Right atrium auricular region (tissue), 2 donors: ENCODE measurements at regions not wholly inside any gene's neighbourhood (a gene's known extent, or its start where the extent isn't known, plus 50 kb on each side); places are given as distances from the start of the nearest gene placed in this dataset.

Experiments used
- DNase-seq: peaks from one replicate; pipeline ENCODE4 v3.0.0-alpha.2; 2019; ENCODE audit warnings: low spot score
- H3K27ac ChIP-seq, 2 donors: fragments of 200-600 bp; sonication (generic); 1 replicate in 1 of 2; 2 replicates in 1 of 2; pipeline ENCODE4 v1.5.1; 2016 to 2019
- H3K27me3 ChIP-seq, 2 donors: fragments of 200-600 bp; sonication (generic); one replicate each; pipeline versions ENCODE4 v1.5.1 to v1.6.0; 2017 to 2019
- H3K36me3 ChIP-seq: fragments of 200-600 bp; sonication (generic); one replicate; pipeline ENCODE4 v1.5.1; 2016
- H3K4me1 ChIP-seq, 2 donors: fragments of 200-600 bp; sonication (generic); one replicate each; pipeline versions ENCODE4 v1.5.1 to v1.6.0; 2017 to 2019
- H3K4me3 ChIP-seq, 2 donors: fragments of 200-600 bp; sonication (generic); 1 replicate in 1 of 2; 2 replicates in 1 of 2; pipeline ENCODE4 v1.5.1; 2017 to 2019; ENCODE audit warnings: mild to moderate bottlenecking in 1 of 2, moderate library complexity in 1 of 2
- H3K9me3 ChIP-seq, 2 donors: fragments of 200-600 bp; sonication (generic); one replicate each; pipeline ENCODE4 v1.5.1; 2019
- TF ChIP-seq, protein P1 (sequence below), 2 donors: fragments of 200-600 bp; sonication (generic); IDR thresholded peaks; one replicate each; pipeline ENCODE4 v1.5.1; 2019; ENCODE audit warnings: antibody characterized with exemption in 2 of 2

DNA sequence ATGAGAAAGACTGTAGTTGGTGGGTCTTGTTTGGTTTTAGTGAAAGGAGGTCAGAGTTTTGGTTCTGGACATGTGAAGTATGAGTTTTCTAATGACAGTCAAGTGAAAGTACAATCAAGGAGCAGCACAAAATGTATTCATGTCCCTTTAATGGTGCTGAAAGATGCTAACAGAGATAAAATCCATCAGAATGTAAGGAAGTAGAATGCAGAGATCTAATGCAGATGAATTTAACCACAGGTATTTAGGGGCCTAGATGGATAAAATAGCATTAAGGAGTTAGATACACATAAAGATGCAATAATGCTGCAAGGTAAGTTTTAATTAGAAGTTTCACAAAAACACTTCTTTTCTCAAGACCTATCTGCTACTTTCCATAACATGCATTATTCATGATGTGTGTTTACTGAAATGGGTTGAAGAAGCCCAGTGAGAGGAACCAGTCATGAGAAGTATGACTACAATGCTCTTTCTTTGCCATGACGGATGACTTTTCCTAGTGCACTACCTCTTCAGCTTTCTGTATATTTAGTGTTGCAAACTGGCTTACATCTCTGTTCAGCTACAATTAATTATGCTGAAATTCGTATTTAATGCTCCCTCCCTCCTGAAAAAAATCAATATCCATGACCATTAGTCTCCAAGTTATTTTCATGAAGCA, 222.9 kb upstream of the HTR2A start:
- H3K36me3 ChIP-seq = no peaks in the 10 kb centered on the region
- TF ChIP-seq, protein P1, sequence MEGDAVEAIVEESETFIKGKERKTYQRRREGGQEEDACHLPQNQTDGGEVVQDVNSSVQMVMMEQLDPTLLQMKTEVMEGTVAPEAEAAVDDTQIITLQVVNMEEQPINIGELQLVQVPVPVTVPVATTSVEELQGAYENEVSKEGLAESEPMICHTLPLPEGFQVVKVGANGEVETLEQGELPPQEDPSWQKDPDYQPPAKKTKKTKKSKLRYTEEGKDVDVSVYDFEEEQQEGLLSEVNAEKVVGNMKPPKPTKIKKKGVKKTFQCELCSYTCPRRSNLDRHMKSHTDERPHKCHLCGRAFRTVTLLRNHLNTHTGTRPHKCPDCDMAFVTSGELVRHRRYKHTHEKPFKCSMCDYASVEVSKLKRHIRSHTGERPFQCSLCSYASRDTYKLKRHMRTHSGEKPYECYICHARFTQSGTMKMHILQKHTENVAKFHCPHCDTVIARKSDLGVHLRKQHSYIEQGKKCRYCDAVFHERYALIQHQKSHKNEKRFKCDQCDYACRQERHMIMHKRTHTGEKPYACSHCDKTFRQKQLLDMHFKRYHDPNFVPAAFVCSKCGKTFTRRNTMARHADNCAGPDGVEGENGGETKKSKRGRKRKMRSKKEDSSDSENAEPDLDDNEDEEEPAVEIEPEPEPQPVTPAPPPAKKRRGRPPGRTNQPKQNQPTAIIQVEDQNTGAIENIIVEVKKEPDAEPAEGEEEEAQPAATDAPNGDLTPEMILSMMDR (IDR thresholded peaks at IDR 0.05) = no peak
- H3K4me1 ChIP-seq = no peaks in the 10 kb centered on the region
- H3K27me3 ChIP-seq = no peaks in the 10 kb centered on the region
- no peak overlapping the region for H3K27ac ChIP-seq
- no peak for DNase-seq
- no peak overlapping the region for H3K4me3 ChIP-seq
- no peaks in the 10 kb centered on the region for H3K9me3 ChIP-seq

DNA sequence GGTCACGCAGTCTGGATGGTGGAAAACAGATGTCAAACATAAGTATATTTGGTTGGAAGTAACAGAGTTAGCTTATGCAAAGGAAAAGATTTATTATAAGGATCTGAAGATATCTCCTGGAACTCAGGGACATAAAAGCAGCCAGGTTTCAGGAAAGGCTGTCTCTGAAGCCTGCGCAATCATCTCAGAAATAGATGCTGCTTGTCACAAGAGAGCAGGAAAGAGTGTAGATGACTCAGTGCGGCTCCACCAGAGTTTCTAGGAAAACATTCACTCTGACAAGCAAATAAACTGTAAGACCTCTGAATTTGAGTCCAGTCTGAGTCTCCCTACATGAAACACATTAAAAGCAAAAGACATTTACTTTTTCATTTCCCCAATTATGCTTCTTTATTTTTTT, 220.4 kb upstream of the HTR2A start:
- Histone ChIP-seq H3K4me3 (no peak overlapping the region), H3K27ac (no peak overlapping the region), H3K9me3 (no peaks in the 10 kb centered on the region), H3K4me1 (no peaks in the 10 kb centered on the region), H3K27me3 (no peaks in the 10 kb centered on the region), H3K36me3 (no peaks in the 10 kb centered on the region)
- TF ChIP-seq, protein P1 (IDR thresholded peaks at IDR 0.05) = no peak
- no peak for DNase-seq

DNA sequence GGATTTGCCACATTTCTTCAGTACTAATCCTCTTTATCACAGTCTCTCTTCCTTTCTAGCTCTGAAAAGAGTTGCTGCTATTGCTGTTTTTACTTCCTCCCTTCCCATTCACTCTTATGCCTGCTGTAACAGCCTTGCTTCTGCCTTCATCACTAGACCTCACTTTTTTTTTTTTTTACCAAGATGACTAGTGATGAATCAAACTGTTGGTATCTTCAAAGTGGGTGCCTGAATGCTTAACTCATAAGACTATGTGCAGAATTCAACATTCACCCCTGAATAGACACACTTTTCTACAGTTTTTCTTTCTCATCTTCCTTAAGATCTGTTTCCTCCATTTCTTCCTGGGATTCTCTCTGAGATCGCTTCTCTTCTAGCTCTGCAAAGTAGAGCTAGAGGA, 217.2 kb upstream of the HTR2A start:
- Histone ChIP-seq H3K4me1 (no peaks in the 10 kb centered on the region), H3K27me3 (no peaks in the 10 kb centered on the region), H3K27ac (no peak overlapping the region), H3K36me3 (no peaks in the 10 kb centered on the region), H3K9me3 (no peaks in the 10 kb centered on the region), H3K4me3 (no peak overlapping the region)
- TF ChIP-seq, protein P1 (IDR thresholded peaks at IDR 0.05) = no peak
- no peak for DNase-seq

DNA sequence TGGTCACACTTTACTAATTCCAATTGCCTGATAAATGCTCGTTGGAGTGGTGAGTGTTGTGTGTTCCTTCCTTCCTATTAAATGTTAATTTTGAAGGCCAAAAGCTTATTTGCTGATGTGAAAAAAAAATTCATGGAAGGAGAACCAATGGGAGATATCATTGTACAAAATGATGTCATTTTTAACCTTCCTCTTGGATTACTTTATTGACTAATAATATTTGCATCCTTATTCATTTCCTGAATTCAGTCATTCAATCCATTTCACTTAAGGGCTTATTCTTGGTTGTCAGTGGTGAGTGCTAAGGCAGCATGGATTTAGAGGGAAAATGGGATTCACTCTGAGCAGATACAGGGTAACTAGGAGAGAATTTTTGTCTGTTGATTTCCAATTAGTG, 216.0 kb upstream of the HTR2A start:
- Histone ChIP-seq H3K36me3 (no peaks in the 10 kb centered on the region), H3K27me3 (no peaks in the 10 kb centered on the region), H3K4me3 (no peak overlapping the region), H3K4me1 (no peaks in the 10 kb centered on the region), H3K27ac (no peak overlapping the region), H3K9me3 (no peaks in the 10 kb centered on the region)
- TF ChIP-seq, protein P1 (IDR thresholded peaks at IDR 0.05) = no peak
- no peak for DNase-seq

DNA sequence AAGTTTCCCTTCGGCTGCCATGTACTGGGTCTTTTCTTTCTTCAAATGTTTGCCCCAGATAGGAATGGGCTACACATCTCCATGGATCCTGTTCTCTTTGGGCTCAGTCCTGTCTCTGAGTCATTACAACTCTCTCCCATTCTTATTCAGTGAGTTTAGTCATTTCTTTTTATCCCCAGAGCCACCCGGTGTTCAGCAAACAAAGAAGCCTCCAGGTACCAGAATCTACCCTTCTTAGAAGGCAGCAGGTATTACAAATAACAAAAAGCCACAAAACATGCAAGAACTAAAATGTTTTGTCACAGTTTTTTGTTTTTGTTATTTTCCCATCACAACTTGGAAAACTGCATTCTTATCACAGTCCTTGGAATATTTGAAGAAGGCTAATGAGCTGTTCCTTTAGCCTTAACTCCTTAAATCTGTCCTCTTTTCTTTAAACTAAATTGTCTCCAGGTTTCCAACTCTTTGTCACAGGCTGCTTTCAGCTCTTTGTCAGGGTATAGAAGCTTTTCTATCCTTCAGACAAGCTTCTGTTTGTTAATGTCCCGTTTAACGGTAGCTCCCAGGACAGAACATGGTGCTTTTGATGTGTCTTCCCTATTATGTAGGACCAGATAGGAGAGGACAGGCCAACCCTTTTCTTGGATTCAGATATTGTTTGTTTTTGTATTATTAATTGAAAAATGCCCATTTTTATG, 215.5 kb upstream of the HTR2A start:
- no peak for DNase-seq
- H3K27me3 ChIP-seq = no peaks in the 10 kb centered on the region
- no peaks in the 10 kb centered on the region for H3K4me1 ChIP-seq
- TF ChIP-seq, protein P1 (IDR thresholded peaks at IDR 0.05) = no peak
- H3K27ac ChIP-seq = no peak overlapping the region
- no peak overlapping the region for H3K4me3 ChIP-seq
- no peaks in the 10 kb centered on the region for H3K36me3 ChIP-seq
- no peaks in the 10 kb centered on the region for H3K9me3 ChIP-seq
